ENCODE measurements at regions not wholly inside any gene's neighbourhood (a gene's known extent, or its start where the extent isn't known, plus 50 kb on each side); places are given as distances from the start of the nearest gene placed in this dataset.

DNA sequence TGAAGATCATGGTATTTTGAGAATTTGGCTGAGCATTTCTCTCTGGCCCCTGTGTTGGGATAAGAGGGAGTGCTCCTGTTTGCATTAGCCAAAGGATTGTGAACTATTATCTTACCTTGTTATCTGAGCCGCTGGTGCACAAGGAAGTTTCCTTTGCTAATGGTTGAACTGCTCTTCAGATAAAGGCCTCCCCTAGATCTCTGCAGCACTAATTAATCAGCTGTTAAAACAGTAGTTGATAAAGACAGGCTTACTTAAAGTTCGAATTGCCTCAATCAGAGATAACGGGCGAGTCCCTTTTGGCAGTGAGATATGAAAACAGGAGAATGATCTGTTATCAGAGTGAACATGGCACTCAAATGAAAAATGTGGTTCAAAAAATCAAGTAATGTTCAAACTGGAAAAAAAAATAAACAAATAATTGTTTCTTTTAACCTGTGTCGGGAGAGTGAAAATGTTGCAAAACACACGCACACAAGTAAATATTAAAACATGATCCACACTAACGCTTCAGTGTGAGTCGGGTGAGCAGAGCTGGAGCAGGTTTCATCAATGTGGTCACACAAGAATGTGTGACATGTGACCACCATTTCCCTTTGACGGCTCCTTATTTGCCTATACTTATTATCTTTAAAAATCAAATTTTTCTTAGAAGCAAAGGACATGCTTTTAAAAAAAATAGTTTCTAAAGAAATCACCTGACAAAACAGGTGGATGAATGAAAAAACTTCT lies 469.1 kb downstream of the SOX2 start:
- Histone ChIP-seq H3K27me3 (no peaks in the 10 kb centered on the region), H3K4me1 (no peaks in the 10 kb centered on the region), H3K36me3 (no peaks in the 10 kb centered on the region), H3K27ac (no peak overlapping the region), H3K9me3 (no peaks in the 10 kb centered on the region), H3K4me3 (no peak overlapping the region)
- intact Hi-C loops (cut with DNase I): no loop called here
- no peak for DNase-seq (ENCODE audit: extremely low spot score in 2 of 2)
- TF ChIP-seq POLR2A (IDR thresholded peaks at IDR 0.05): no peak
- no peak for TF ChIP-seq CTCF (IDR thresholded peaks at IDR 0.05)
- TF ChIP-seq POLR2AphosphoS5 (IDR thresholded peaks at IDR 0.05; ENCODE audit: insufficient read depth in 1 of 2, low read depth in 1 of 2): no peak

- Histone ChIP-seq H3K27ac (no peak overlapping the region), H3K9me3 (no peaks in the 10 kb centered on the region), H3K4me3 (no peak overlapping the region), H3K36me3 (no peaks in the 10 kb centered on the region), H3K4me1 (no peaks in the 10 kb centered on the region), H3K27me3 (no peaks in the 10 kb centered on the region)
- TF ChIP-seq POLR2AphosphoS5 (IDR thresholded peaks at IDR 0.05; ENCODE audit: insufficient read depth in 1 of 2, low read depth in 1 of 2): peak in 1 of 2 donors; percentile 8
- no peak for TF ChIP-seq CTCF (IDR thresholded peaks at IDR 0.05)
- no peak for TF ChIP-seq POLR2A (IDR thresholded peaks at IDR 0.05)
- DNase-seq (ENCODE audit: extremely low spot score in 2 of 2): no peak
- intact Hi-C loops (cut with DNase I): no loop called here
Observed at GRCh38 chr3:182182531-182182968, 470.8 kb downstream of the SOX2 start.

DNA sequence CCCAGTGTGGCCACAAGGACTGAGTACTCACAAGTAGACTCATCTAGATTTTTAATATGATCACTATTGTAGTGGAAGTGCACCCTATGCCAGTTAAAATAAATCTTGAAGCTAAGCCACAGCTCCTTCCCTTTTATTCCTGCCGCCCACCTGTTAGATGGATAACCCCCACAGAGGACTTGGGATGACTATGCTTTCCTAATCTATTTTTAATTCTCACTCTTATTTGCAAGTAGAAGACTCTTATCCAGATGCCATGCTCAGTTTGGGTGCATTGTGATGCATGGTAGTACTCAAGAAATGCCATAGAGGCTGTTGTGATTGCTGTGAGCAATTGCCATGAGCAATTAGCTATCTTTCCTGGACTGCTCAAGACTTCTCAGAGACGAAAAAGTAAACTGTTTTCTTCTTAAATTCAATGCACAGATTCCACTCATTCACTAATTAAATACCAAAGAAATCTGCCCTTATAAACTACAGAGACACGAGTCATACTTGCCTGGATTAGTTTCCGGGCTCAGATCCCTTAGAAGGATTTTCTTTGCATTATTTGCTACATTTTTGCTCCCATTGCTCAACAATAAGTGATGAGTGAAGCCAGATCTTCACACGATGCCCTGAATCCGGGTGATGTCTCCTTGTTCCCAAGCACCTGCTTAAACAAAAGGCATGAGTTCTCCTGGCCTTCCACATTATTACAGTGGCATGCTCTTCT lies 472.1 kb downstream of the SOX2 start:
- intact Hi-C loops (cut with DNase I): no loop called here
- Histone ChIP-seq H3K4me3 (no peak overlapping the region), H3K4me1 (no peaks in the 10 kb centered on the region), H3K9me3 (no peaks in the 10 kb centered on the region), H3K27ac (no peak overlapping the region), H3K36me3 (no peaks in the 10 kb centered on the region), H3K27me3 (no peaks in the 10 kb centered on the region)
- TF ChIP-seq POLR2AphosphoS5 (IDR thresholded peaks at IDR 0.05; ENCODE audit: insufficient read depth in 1 of 2, low read depth in 1 of 2): no peak
- TF ChIP-seq CTCF (IDR thresholded peaks at IDR 0.05): no peak
- no peak for TF ChIP-seq POLR2A (IDR thresholded peaks at IDR 0.05)
- no peak for DNase-seq (ENCODE audit: extremely low spot score in 2 of 2)

GRCh38 chr3:182185313-182185712 lies 473.6 kb downstream of the SOX2 start:
- Histone ChIP-seq H3K9me3 (no peaks in the 10 kb centered on the region), H3K4me1 (no peaks in the 10 kb centered on the region), H3K27ac (no peak overlapping the region), H3K36me3 (no peaks in the 10 kb centered on the region), H3K27me3 (no peaks in the 10 kb centered on the region), H3K4me3 (no peak overlapping the region)
- intact Hi-C loops (cut with DNase I): no loop called here
- TF ChIP-seq POLR2AphosphoS5 (IDR thresholded peaks at IDR 0.05; ENCODE audit: insufficient read depth in 1 of 2, low read depth in 1 of 2) (no peak), CTCF (IDR thresholded peaks at IDR 0.05) (no peak), POLR2A (IDR thresholded peaks at IDR 0.05) (no peak)
- DNase-seq (ENCODE audit: extremely low spot score in 2 of 2): no peak

- no peaks in the 10 kb centered on the region for H3K9me3 ChIP-seq
Observed at GRCh38 chr3:182190056-182190455, 478.3 kb downstream of the SOX2 start.

More at GRCh38 chr3:182190056-182190455, 478.3 kb downstream of the SOX2 start:
- intact Hi-C loops (cut with DNase I): no loop called here
- Histone ChIP-seq H3K36me3 (no peaks in the 10 kb centered on the region), H3K4me1 (no peaks in the 10 kb centered on the region), H3K4me3 (no peak overlapping the region), H3K27me3 (no peaks in the 10 kb centered on the region), H3K27ac (no peak overlapping the region)
- no peak for DNase-seq (ENCODE audit: extremely low spot score in 2 of 2)
- TF ChIP-seq POLR2A (IDR thresholded peaks at IDR 0.05) (no peak), CTCF (IDR thresholded peaks at IDR 0.05) (no peak), POLR2AphosphoS5 (IDR thresholded peaks at IDR 0.05; ENCODE audit: insufficient read depth in 1 of 2, low read depth in 1 of 2) (no peak)

All from vagina (tissue), 2 donors.